Testis (tissue), 2 donors: ENCODE measurements at regions not wholly inside any gene's neighbourhood (a gene's known extent, or its start where the extent isn't known, plus 50 kb on each side); places are given as distances from the start of the nearest gene placed in this dataset.

ENCODE experiments used
- DNase-seq: peaks from one replicate; pipeline ENCODE4 v3.0.0-alpha.2; 2019
- H3K27ac ChIP-seq, 2 donors: fragments of 200-600 bp; sonication (generic); one replicate each; pipeline ENCODE4 v1.5.1; 2019
- H3K27me3 ChIP-seq: fragments of 200-600 bp; sonication (generic); one replicate; pipeline ENCODE4 v1.5.1; 2019
- H3K36me3 ChIP-seq: fragments of 200-600 bp; sonication (generic); one replicate; pipeline ENCODE4 v1.5.1; 2017; ENCODE audit warnings: low read depth; ENCODE audit errors: missing control alignments
- H3K4me1 ChIP-seq: fragments of 200-600 bp; sonication (generic); one replicate; pipeline ENCODE4 v1.5.1; 2019
- H3K4me3 ChIP-seq, 2 donors: fragments of 200-600 bp; sonication (generic); one replicate each; pipeline ENCODE4 v1.5.1; 2017 to 2019
- H3K9me3 ChIP-seq: fragments of 200-600 bp; sonication (generic); one replicate; pipeline ENCODE4 v1.5.1; 2017
- POLR2A ChIP-seq: fragments of 450-650 bp; IDR thresholded peaks from one replicate; pipeline ENCODE4 v1.6.1; 2017; ENCODE audit warnings: antibody characterized with exemption, mild to moderate bottlenecking, moderate library complexity
- WGBS, 2 donors: methylation state at CpG; one replicate each; pipeline ENCODE4 v1.1.5; 2018; 5-methylcytosine and 5-hydroxymethylcytosine counted together
- intact Hi-C: fragments of 100-400 bp; cut with DNase I; formaldehyde crosslinking; loops from one replicate; pipeline ENCODE4 v1.15.1; 2023; ENCODE audit warnings: low total_unique reads
- TF ChIP-seq, protein P1 (sequence below), 3 experiments: fragments of 450-650 bp in 2 of 3; fragments of 200-600 bp in 1 of 3; sonication (generic) in 1 of 3; IDR thresholded peaks; one replicate each; pipeline ENCODE4 v1.5.1; 2016 to 2019; ENCODE audit warnings: antibody characterized with exemption in 3 of 3, mild to moderate bottlenecking in 2 of 3, moderate library complexity in 1 of 3

GRCh38 chr18:70663141-70663540, 374.3 kb downstream of the SOCS6 start:
- Histone ChIP-seq H3K36me3 (no peaks in the 10 kb centered on the region), H3K4me3 (no peak overlapping the region), H3K27ac (no peak overlapping the region), H3K27me3 (no peaks in the 10 kb centered on the region), H3K4me1 (no peaks in the 10 kb centered on the region), H3K9me3 (no peaks in the 10 kb centered on the region)
- TF ChIP-seq POLR2A, result no peak
- TF ChIP-seq, protein P1, sequence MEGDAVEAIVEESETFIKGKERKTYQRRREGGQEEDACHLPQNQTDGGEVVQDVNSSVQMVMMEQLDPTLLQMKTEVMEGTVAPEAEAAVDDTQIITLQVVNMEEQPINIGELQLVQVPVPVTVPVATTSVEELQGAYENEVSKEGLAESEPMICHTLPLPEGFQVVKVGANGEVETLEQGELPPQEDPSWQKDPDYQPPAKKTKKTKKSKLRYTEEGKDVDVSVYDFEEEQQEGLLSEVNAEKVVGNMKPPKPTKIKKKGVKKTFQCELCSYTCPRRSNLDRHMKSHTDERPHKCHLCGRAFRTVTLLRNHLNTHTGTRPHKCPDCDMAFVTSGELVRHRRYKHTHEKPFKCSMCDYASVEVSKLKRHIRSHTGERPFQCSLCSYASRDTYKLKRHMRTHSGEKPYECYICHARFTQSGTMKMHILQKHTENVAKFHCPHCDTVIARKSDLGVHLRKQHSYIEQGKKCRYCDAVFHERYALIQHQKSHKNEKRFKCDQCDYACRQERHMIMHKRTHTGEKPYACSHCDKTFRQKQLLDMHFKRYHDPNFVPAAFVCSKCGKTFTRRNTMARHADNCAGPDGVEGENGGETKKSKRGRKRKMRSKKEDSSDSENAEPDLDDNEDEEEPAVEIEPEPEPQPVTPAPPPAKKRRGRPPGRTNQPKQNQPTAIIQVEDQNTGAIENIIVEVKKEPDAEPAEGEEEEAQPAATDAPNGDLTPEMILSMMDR (IDR thresholded peaks at IDR 0.05), result no peak
- intact Hi-C loops, result no loop called here
- 39 to 50% methylated on average over 2 of the region's 2 CpGs for whole genome bisulfite sequencing, 2 donors
- no peak for DNase-seq

DNA sequence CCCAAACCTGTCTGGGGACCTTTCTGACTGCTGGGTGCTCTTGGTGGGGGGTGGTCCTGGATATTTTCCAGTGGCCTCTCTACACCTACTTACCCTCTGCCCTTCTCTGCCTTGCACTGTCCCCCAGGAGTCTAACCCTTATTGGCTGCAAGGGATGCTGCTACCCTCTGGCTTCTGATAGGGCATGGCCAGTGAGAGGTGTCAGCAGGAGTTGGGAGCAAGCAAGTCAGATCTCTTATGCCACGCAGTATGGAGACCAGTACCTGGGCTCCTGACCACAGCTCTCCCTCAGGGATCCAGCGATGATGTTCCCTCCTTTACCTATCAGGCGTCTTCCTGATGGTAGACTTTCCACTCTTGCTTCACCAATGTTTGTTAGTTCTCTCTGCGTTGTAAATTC, 373.7 kb downstream of the SOCS6 start:
- no peak for DNase-seq
- Histone ChIP-seq H3K4me3 (no peak overlapping the region), H3K4me1 (no peaks in the 10 kb centered on the region), H3K27me3 (no peaks in the 10 kb centered on the region), H3K9me3 (no peaks in the 10 kb centered on the region), H3K27ac (no peak overlapping the region), H3K36me3 (no peaks in the 10 kb centered on the region)
- TF ChIP-seq, protein P1 (IDR thresholded peaks at IDR 0.05), result no peak
- TF ChIP-seq POLR2A, result no peak
- WGBS, 2 donors, result 80 to 87% methylated on average over 4 of the region's 4 CpGs
- intact Hi-C loops, result no loop called here

GRCh38 chr18:70659036-70659925, 370.4 kb downstream of the SOCS6 start:
- TF ChIP-seq POLR2A, result no peak
- TF ChIP-seq, protein P1 (IDR thresholded peaks at IDR 0.05), result no peak
- intact Hi-C loops, result no loop called here
- Histone ChIP-seq H3K4me1 (no peaks in the 10 kb centered on the region), H3K36me3 (no peaks in the 10 kb centered on the region), H3K9me3 (no peaks in the 10 kb centered on the region), H3K27me3 (no peaks in the 10 kb centered on the region), H3K27ac (no peak overlapping the region), H3K4me3 (no peak overlapping the region)
- WGBS, 2 donors, result 48 to 49% methylated on average over 13 of the region's 13 CpGs
- DNase-seq, result no peak

DNA sequence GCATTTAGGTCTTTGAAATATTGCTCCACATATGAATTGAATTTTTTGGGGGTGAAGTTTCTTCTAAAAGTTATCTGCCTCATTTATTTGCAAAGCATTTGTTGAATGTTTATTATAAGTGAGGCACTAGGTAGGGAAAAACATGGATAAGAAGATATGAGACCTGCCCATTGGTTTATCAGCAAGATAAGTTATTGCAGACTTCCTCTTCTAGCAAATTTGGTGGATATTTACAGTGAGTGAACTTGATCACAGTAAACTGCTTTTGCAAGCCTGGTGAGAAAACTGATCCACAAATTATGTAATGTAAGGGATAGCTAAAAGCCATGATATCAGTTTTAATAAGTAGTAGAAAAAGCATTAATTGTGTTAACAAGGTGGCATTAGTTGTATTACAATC, 364.8 kb downstream of the SOCS6 start:
- Histone ChIP-seq H3K4me3 (no peak overlapping the region), H3K9me3 (no peaks in the 10 kb centered on the region), H3K36me3 (no peaks in the 10 kb centered on the region), H3K27me3 (no peaks in the 10 kb centered on the region), H3K27ac (no peak overlapping the region), H3K4me1 (no peaks in the 10 kb centered on the region)
- no peak for TF ChIP-seq POLR2A
- TF ChIP-seq, protein P1 (IDR thresholded peaks at IDR 0.05), result no peak
- DNase-seq, result no peak
- intact Hi-C loops, result no loop called here

- H3K4me3 ChIP-seq, result no peak overlapping the region
- DNase-seq, result no peak
- no peaks in the 10 kb centered on the region for H3K27me3 ChIP-seq
- no peaks in the 10 kb centered on the region for H3K9me3 ChIP-seq
- H3K4me1 ChIP-seq, result no peaks in the 10 kb centered on the region
- WGBS, 2 donors, result 93 to 95% methylated on average over 2 of the region's 2 CpGs
- no peak overlapping the region for H3K27ac ChIP-seq
- TF ChIP-seq POLR2A, result no peak
- TF ChIP-seq, protein P1 (IDR thresholded peaks at IDR 0.05), result no peak
- intact Hi-C loops, result no loop called here
- H3K36me3 ChIP-seq, result no peaks in the 10 kb centered on the region
Measured at GRCh38 chr18:70650878-70651277, 362.0 kb downstream of the SOCS6 start.
